GM12891 (cell line): ENCODE measurements at regions not wholly inside any gene's neighbourhood (a gene's known extent, or its start where the extent isn't known, plus 50 kb on each side); places are given as distances from the start of the nearest gene placed in this dataset.

Source experiments
- DNase-seq: peaks from one replicate; pipeline ENCODE4 v3.0.0; 2011; ENCODE audit warnings: low spot score; ENCODE audit not compliant: insufficient read length
- FAIRE-seq: peaks from 2 replicates; lab custom pipeline; 2011; peaks lifted over from hg19 to GRCh38; lab: Jason Lieb, UNC
- PAX5 ChIP-seq: IDR thresholded peaks from 2 replicates; pipeline ENCODE4 v1.6.1; 2011; ENCODE audit warnings: low read length, moderate library complexity, mild to moderate bottlenecking; ENCODE audit not compliant: insufficient read depth, severe bottlenecking
- POLR2A ChIP-seq: IDR thresholded peaks from 2 replicates; pipeline ENCODE4 v1.6.1; 2011; ENCODE audit warnings: low read depth, low read length, control low read depth
- POLR2AphosphoS5 ChIP-seq: IDR thresholded peaks from 2 replicates; pipeline ENCODE4 v1.6.1; 2011; ENCODE audit warnings: low read depth, low read length, control low read depth
- POU2F2 ChIP-seq: IDR thresholded peaks from 2 replicates; pipeline ENCODE4 v1.6.1; 2011; ENCODE audit warnings: low read depth, mild to moderate bottlenecking, control low read depth, low read length, moderate library complexity
- SPI1 ChIP-seq: IDR thresholded peaks from 2 replicates; pipeline ENCODE4 v1.6.1; 2011; ENCODE audit warnings: low read depth, low read length, control low read depth
- TAF1 ChIP-seq: IDR thresholded peaks from 2 replicates; pipeline ENCODE4 v1.6.1; 2011; ENCODE audit warnings: low read depth, low read length, control low read depth

- TF ChIP-seq TAF1 (no peak), SPI1 (no peak), POLR2AphosphoS5 (no peak)
- FAIRE-seq: no peak
- no peak for DNase-seq
Measured at GRCh38 chr12:98446682-98447081, 68.7 kb upstream of the TMPO start.

GRCh38 chr12:98449584-98449983, 65.8 kb upstream of the TMPO start:
- no peak for FAIRE-seq
- TF ChIP-seq POLR2A (no peak), SPI1 (no peak), POU2F2 (no peak), TAF1 (no peak), POLR2AphosphoS5 (no peak), PAX5 (no peak)

GRCh38 chr12:98453070-98453469, 62.3 kb upstream of the TMPO start:
- FAIRE-seq: no peak
- TF ChIP-seq POLR2A (no peak), TAF1 (no peak), POLR2AphosphoS5 (no peak), POU2F2 (no peak), SPI1 (no peak)

More at GRCh38 chr12:98449584-98449983, 65.8 kb upstream of the TMPO start:
- DNase-seq: no peak

GRCh38 chr12:98453492-98453891, 61.9 kb upstream of the TMPO start:
- no peak for FAIRE-seq
- no peak for TF ChIP-seq SPI1
- no peak for TF ChIP-seq POLR2AphosphoS5
- TF ChIP-seq TAF1: no peak
- no peak for TF ChIP-seq POLR2A
- TF ChIP-seq POU2F2: no peak
- TF ChIP-seq PAX5: no peak
- DNase-seq: no peak

More at GRCh38 chr12:98453070-98453469, 62.3 kb upstream of the TMPO start:
- no peak for DNase-seq

- no peak for FAIRE-seq
- no peak for TF ChIP-seq PAX5
- no peak for TF ChIP-seq POLR2AphosphoS5
- TF ChIP-seq SPI1: no peak
- no peak for TF ChIP-seq POLR2A
- TF ChIP-seq POU2F2: no peak
- TF ChIP-seq TAF1: no peak
Measured at GRCh38 chr12:98456041-98456440, 59.3 kb upstream of the TMPO start.

GRCh38 chr12:98456576-98457573, 58.5 kb upstream of the TMPO start:
- FAIRE-seq (no peak), DNase-seq (peak; percentile 44)
- TF ChIP-seq SPI1: no peak
- no peak for TF ChIP-seq POLR2AphosphoS5
- no peak for TF ChIP-seq POLR2A
- no peak for TF ChIP-seq PAX5

More at GRCh38 chr12:98456041-98456440, 59.3 kb upstream of the TMPO start:
- no peak for DNase-seq

GRCh38 chr12:98464190-98464589, 51.2 kb upstream of the TMPO start:
- TF ChIP-seq PAX5 (no peak), TAF1 (no peak), POU2F2 (no peak)
- DNase-seq (no peak), FAIRE-seq (no peak)

GRCh38 chr12:98465505-98465904, 49.9 kb upstream of the TMPO start:
- DNase-seq: no peak
- no peak for TF ChIP-seq POLR2AphosphoS5
- TF ChIP-seq PAX5: no peak
- TF ChIP-seq TAF1: no peak
- no peak for TF ChIP-seq SPI1
- no peak for TF ChIP-seq POU2F2
- TF ChIP-seq POLR2A: no peak
- no peak for FAIRE-seq
